Left colon (tissue), 2 donors: ENCODE measurements at regions not wholly inside any gene's neighbourhood (a gene's known extent, or its start where the extent isn't known, plus 50 kb on each side); places are given as distances from the start of the nearest gene placed in this dataset.

Experiments
- ATAC-seq: fragments of 200-7000 bp; cut with Tn5 transposase; one replicate; pipeline ENCODE4 v1.9.1; 2020; ENCODE audit warnings: mild to moderate bottlenecking, moderate library complexity
- DNase-seq, 2 donors: peaks; one replicate each; pipeline ENCODE4 v3.0.0-alpha.2; 2020
- intact Hi-C, 2 donors: fragments of 100-400 bp; cut with DNase I in 1 of 2; cut with micrococcal nuclease in 1 of 2; formaldehyde crosslinking; loops; one replicate each; pipeline versions ENCODE4 v1.11.2 to v1.14.0; 2022; cut with DNase I, micrococcal nuclease
- donor health status: DM: no; HTN: no; CAD: no.
- donor health status: DM: yes; HTN: yes; CAD: no.

DNA sequence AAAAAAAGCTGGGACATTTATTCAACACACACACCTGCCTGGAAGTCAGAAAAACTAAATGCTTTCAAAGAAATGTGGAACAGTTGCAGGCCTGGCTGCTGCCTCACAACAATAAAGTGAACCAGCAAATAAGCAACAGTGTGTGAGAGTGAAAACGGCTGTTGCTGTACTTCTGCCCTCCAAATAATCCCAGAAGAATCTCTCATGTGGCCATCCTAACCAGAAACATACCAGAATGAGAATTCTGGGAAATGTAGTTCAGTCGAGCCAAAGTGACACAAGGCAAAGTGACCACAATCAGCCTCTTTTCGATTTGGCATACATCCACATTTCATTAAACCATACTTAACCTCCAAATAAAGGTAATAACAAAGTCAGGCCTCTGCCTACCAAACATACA, 204.5 kb downstream of the SLC7A11 start:
- intact Hi-C loops, result loop anchor here in 1 of 2 donors (5.0 to 10.0 kb wide), 2 partner anchors 55 to 147 kb away; no protein-coding TSS in a partner anchor
- ATAC-seq (no peak), DNase-seq (no peak)

DNA sequence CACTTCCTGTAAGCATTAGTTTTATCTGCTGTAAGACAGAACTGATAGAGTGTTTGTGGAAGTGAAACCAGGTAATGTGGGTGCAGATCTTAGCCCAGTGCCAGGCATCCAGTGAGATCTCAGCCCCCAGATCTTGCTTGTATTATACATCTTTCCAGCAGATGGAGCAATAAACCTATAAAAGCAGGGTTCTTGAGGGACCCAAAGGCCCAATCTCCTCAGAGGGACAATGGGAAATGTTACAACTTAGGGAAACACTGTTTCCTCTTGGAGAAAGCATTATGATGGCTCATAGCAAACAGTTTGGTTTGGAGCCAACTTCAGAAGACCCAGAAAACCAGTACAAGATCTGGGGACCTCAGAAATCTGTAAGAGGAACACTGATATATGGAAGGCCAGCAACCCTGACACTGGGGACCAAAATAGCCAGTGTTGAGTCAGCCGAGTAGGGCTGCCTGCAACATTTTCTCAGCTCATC, 206.3 kb downstream of the SLC7A11 start:
- intact Hi-C loops, result loop anchor here in 1 of 2 donors (5.0 to 10.0 kb wide), 2 partner anchors 56 to 149 kb away; no protein-coding TSS in a partner anchor
- DNase-seq, result peak in 1 of 2 donors; percentile 8
- ATAC-seq, result peak; percentile 84

- DNase-seq (no peak), ATAC-seq (no peak)
- intact Hi-C loops, result loop anchor here in 1 of 2 donors (5.0 to 10.0 kb wide), 2 partner anchors 57 to 150 kb away; no protein-coding TSS in a partner anchor
These were observed 207.3 kb downstream of the SLC7A11 start for GRCh38 chr4:138034871-138035270.

- no peak for ATAC-seq
- intact Hi-C loops, result loop anchor here in 1 of 2 donors (10.0 kb wide), 1 partner anchor 153 kb away; no protein-coding TSS in a partner anchor
These were observed 209.9 kb downstream of the SLC7A11 start for GRCh38 chr4:138032222-138032621.

GRCh38 chr4:138030375-138030774, 211.8 kb downstream of the SLC7A11 start:
- DNase-seq, result no peak
- ATAC-seq, result no peak
- intact Hi-C loops, result loop anchor here in 1 of 2 donors (10.0 kb wide), 1 partner anchor 154 kb away; no protein-coding TSS in a partner anchor

More at GRCh38 chr4:138032222-138032621, 209.9 kb downstream of the SLC7A11 start:
- DNase-seq, result no peak

- ATAC-seq, result no peak
- no peak for DNase-seq
- intact Hi-C loops, result no loop called here
These were observed 213.2 kb downstream of the SLC7A11 start for GRCh38 chr4:138028923-138029322.

GRCh38 chr4:138021139-138021830, 220.9 kb downstream of the SLC7A11 start:
- no peak for DNase-seq
- no peak for ATAC-seq
- intact Hi-C loops, result no loop called here

DNA sequence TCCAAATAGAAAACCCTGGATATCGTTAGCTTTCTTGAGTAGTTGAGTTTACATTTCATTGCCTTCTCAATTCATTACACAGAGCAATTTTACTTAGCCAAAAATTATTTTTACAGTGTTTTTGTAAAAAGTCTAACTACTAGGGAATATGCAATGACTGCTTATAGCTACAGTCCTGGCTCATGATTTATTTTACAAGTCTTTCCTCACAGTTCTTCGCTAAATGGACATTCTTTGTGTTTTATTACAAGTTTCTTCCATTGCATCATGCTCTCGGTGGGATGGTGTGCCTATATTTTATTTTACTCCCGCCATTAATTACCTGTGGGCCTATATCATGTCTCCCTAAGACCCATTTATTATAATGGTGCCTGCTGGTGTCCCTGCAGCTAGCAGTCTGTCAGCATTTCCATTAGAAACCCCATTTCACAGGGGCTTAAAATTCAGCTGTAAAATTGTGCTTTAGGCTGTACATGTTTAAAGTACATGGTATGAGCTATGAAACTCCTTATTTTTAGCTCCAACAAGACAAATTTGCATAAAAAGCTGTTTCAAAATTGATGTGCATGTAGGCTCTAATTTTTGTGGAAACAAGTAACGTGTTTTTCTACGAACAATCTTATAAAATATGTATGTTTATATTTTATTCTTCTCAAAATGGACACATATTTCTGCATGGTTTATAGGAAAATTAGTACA, 227.4 kb downstream of the SLC7A11 start:
- no peak for DNase-seq
- ATAC-seq, result no peak
- intact Hi-C loops, result no loop called here

- ATAC-seq (no peak), DNase-seq (no peak)
- intact Hi-C loops, result no loop called here
These were observed 228.5 kb downstream of the SLC7A11 start for GRCh38 chr4:138013625-138014024.

GRCh38 chr4:138010639-138011038, 231.5 kb downstream of the SLC7A11 start:
- ATAC-seq (no peak), DNase-seq (no peak)
- intact Hi-C loops, result no loop called here

GRCh38 chr4:138007572-138007971, 234.6 kb downstream of the SLC7A11 start:
- intact Hi-C loops, result no loop called here
- ATAC-seq (no peak), DNase-seq (no peak)

DNA sequence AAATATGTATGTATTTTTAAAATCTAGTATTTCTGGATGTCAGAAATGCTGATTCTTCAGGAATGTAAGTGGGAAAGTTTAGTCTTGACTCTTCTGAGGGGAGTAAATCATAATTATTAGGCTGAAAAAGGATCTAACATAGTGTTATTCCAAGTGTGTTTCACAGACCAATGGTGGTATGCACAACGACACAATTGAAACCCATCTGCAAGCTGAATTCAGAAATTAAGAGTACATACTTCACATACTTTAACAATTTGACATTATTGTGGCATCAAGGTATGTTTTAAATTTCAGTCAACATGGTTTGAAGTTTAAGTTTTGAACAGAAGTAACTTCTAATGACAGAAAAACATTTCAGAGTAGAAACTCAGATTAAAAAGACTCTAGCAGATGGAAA, 236.7 kb downstream of the SLC7A11 start:
- intact Hi-C loops, result no loop called here
- no peak for ATAC-seq
- no peak for DNase-seq

DNA sequence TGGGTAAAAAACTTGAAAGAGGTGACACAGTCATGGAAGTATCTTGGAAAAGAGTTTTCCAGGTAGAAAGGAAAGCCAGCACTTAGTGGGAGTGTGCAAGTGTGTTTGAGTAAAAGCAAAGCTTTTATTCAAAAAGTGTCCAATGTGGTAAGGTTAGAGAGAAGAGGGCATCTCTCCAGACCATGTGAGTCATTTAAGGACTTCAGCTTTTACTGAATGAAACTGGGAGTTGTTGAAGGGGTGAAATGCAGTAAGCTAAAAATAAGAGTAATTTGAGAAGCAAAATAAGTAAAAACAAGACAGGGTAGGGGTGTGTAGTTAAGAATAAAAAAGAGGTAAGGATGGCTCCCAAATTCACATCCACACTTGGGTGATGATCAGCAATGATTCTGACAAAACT, 238.9 kb downstream of the SLC7A11 start:
- intact Hi-C loops, result no loop called here
- DNase-seq (no peak), ATAC-seq (no peak)

DNA sequence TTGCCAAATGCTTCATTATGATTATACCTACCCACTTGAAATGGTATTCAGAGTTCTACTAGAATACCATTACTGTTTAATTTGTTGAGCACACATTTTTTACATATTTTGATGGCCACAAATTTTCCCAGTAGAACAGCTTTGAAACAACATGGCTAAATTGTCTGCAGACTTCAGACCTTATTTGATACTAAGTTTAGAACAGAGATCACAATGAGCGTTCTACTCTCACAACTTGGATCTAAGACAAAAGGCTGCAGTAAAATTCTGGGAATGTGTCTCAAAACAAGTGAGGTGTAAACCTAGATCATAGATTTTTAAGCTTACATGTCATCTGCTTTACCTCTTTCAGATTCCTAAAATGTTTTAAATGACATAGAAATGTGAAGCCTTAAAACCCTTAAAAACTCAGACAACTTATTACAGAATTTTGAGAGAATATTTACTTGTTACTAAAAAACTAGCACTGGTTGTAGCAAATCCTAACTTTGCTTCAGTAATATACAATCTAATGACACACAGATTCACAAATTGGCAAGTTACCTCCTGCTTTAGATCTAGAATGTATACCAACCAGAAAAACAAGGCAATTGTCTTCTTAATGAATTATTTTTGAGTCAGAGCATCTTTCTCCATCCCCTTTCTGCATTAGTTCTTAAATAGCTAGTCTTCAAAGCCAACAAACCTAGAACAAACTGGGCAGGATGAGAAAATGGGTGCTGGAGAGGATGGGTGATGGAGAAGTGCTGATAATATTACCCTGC, 243.3 kb downstream of the SLC7A11 start:
- intact Hi-C loops, result no loop called here
- DNase-seq (no peak), ATAC-seq (no peak)

DNA sequence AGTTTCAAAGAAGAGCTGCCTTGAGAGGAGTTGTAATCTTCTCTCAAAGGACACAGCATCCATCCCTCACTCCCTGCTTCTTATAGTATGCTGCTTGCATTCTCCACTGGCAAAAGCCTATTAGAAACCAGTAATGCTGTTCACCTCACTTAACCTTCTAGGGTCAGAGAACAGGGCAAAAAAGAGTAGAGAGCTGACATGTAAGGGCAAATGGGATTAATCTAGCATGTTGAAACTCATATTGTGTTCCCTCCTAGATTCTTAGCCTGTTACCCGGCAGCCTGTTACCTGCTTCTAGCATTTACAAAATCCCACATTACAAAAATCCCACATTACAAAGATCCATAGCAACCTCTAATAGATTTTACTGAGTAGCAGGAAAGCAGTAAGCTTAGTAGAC, 244.7 kb downstream of the SLC7A11 start:
- no peak for DNase-seq
- intact Hi-C loops, result no loop called here
- no peak for ATAC-seq

- ATAC-seq, result no peak
- intact Hi-C loops, result no loop called here
- no peak for DNase-seq
These were observed 247.3 kb downstream of the SLC7A11 start for GRCh38 chr4:137994853-137995252.

- intact Hi-C loops, result no loop called here
- DNase-seq (no peak), ATAC-seq (no peak)
These were observed 248.9 kb downstream of the SLC7A11 start for GRCh38 chr4:137993232-137993631.

- DNase-seq (no peak), ATAC-seq (no peak)
- intact Hi-C loops, result no loop called here
These were observed 260.9 kb downstream of the SLC7A11 start for GRCh38 chr4:137981277-137981676.

GRCh38 chr4:137980641-137981040, 261.5 kb downstream of the SLC7A11 start:
- ATAC-seq (no peak), DNase-seq (no peak)
- intact Hi-C loops, result no loop called here
